Pancreas (tissue), 10 donors: ENCODE measurements at regions not wholly inside any gene's neighbourhood (a gene's known extent, or its start where the extent isn't known, plus 50 kb on each side); places are given as distances from the start of the nearest gene placed in this dataset.
"Not testable (repeated sequence)": the region's sequence is repeated elsewhere in the genome, so short reads cannot be mapped to it uniquely, and the experiment has no call there.

Experiments
- ATAC-seq, 4 donors: fragments of 200-7000 bp; cut with Tn5 transposase; one replicate each; pipeline versions ENCODE4 v1.8.0 to v1.9.1; 2020; ENCODE audit warnings: mild to moderate bottlenecking in 4 of 4, moderate library complexity in 4 of 4
- DNase-seq, 6 donors: peaks; one replicate each; pipeline ENCODE4 v3.0.0-alpha.2; 2020
- FAIRE-seq: peaks from 2 replicates; lab custom pipeline; 2012; peaks lifted over from hg19 to GRCh38; lab: Jason Lieb, UNC
- H3K27ac ChIP-seq, 4 donors: fragments of 200-600 bp; sonication (generic); 1 replicate in 3 of 4; 2 replicates in 1 of 4; pipeline versions ENCODE4 v1.5.0 to v1.8.0; 2020
- H3K27me3 ChIP-seq, 4 donors: fragments of 200-600 bp; one replicate each; pipeline ENCODE4 v1.8.0; 2021
- H3K36me3 ChIP-seq, 3 donors: fragments of 200-600 bp; sonication (generic) in 1 of 3; one replicate each; pipeline versions ENCODE4 v1.5.0 to v1.8.0; 2020 to 2021
- H3K4me1 ChIP-seq, 3 donors: fragments of 200-600 bp; one replicate each; pipeline ENCODE4 v1.8.0; 2021
- H3K4me3 ChIP-seq, 4 donors: fragments of 200-600 bp; sonication (generic) in 2 of 4; one replicate each; pipeline versions ENCODE4 v1.5.0 to v1.8.0; 2020 to 2021
- H3K9me3 ChIP-seq, 4 donors: fragments of 200-600 bp; one replicate each; pipeline ENCODE4 v1.8.0; 2021
- WGBS, 2 donors: extraction: QIAGEN DNeasy Blood & Tissue Kit; methylation state at CpG; one replicate each; pipeline ENCODE4 v1.1.7; 2013; 5-methylcytosine and 5-hydroxymethylcytosine counted together
- intact Hi-C, 3 donors: fragments of 100-400 bp; cut with DNase I; formaldehyde crosslinking; loops; one replicate each; pipeline versions ENCODE4 v1.11.1 to v1.14.2; 2022
- TF ChIP-seq, protein P1 (sequence below), 4 donors: fragments of 200-600 bp; sonication (generic) in 3 of 4; IDR thresholded peaks; one replicate each; pipeline versions ENCODE4 v1.5.0 to v1.8.0; 2021; ENCODE audit warnings: antibody characterized with exemption in 4 of 4
- donor health status: healthy with polysubstance abuse.
- donor health status: DM: no; HTN: no; CAD: no; lungs with moderate emphysema.
- donor health status: DM: no; HTN: no; CAD: no.
- donor health status: control.
- donor health status: control.
- donor health status: Bipolar disorder and iron deficiency.
- donor health status: DM: yes; HTN: yes; CAD: no.
- donor health status: DM: no; HTN: no; CAD: no.
- donor health status: DM: no; HTN: no; CAD: no.
- donor health status: DM: yes; HTN: yes; CAD: no.

DNA sequence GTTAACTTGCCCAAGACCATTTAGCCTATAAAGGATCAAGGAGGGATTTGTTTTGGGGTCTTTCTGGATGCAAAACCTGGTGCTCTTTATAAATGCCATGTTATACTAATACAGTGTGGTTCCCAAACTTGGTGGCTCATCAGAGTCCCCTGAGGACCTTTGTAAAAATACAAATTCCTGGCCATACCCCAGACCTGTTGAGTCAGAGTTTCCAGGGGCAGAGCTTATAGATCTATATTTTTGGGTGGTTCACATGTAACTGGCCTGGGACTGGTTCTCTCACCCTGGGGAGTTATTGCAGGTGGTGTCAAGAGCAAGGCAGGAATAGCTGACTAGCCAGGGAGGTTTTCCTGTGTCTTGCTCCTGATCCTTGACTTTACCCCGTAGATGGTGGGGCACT is 136.9 kb upstream of the HNRNPU start:
- H3K4me3 ChIP-seq, result no peak overlapping the region
- no peaks in the 10 kb centered on the region for H3K4me1 ChIP-seq
- no peaks in the 10 kb centered on the region for H3K9me3 ChIP-seq
- H3K27me3 ChIP-seq, result no peaks in the 10 kb centered on the region
- DNase-seq (no peak), ATAC-seq (no peak), FAIRE-seq (no peak)
- no peaks in the 10 kb centered on the region for H3K36me3 ChIP-seq
- no peak overlapping the region for H3K27ac ChIP-seq
- intact Hi-C loops, result no loop called here
- WGBS, 2 donors, result 85 to 88% methylated on average over 1 of the region's 1 CpG
- TF ChIP-seq, protein P1, sequence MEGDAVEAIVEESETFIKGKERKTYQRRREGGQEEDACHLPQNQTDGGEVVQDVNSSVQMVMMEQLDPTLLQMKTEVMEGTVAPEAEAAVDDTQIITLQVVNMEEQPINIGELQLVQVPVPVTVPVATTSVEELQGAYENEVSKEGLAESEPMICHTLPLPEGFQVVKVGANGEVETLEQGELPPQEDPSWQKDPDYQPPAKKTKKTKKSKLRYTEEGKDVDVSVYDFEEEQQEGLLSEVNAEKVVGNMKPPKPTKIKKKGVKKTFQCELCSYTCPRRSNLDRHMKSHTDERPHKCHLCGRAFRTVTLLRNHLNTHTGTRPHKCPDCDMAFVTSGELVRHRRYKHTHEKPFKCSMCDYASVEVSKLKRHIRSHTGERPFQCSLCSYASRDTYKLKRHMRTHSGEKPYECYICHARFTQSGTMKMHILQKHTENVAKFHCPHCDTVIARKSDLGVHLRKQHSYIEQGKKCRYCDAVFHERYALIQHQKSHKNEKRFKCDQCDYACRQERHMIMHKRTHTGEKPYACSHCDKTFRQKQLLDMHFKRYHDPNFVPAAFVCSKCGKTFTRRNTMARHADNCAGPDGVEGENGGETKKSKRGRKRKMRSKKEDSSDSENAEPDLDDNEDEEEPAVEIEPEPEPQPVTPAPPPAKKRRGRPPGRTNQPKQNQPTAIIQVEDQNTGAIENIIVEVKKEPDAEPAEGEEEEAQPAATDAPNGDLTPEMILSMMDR (IDR thresholded peaks at IDR 0.05), result no peak

DNA sequence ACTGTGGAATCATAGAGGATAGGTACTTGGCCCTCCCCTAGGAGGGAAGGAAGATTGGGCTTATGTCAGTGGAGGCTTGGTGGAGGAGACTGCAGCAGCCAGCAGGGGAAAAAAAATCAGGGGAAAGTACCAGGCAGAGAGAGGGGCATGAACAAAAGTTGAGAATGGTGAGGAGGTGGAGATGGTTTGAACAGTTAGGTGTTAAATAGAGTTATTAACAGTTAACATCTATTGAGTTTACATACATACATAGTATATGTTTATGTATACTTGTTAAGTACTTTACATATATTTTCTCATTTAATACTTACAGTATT is 136.5 kb upstream of the HNRNPU start:
- FAIRE-seq (no peak), DNase-seq (no peak), ATAC-seq (no peak)
- TF ChIP-seq, protein P1 (IDR thresholded peaks at IDR 0.05), result no peak
- Histone ChIP-seq H3K27me3 (no peaks in the 10 kb centered on the region), H3K4me3 (no peak overlapping the region), H3K9me3 (no peaks in the 10 kb centered on the region), H3K4me1 (no peaks in the 10 kb centered on the region), H3K36me3 (no peaks in the 10 kb centered on the region), H3K27ac (no peak overlapping the region)
- intact Hi-C loops, result no loop called here

DNA sequence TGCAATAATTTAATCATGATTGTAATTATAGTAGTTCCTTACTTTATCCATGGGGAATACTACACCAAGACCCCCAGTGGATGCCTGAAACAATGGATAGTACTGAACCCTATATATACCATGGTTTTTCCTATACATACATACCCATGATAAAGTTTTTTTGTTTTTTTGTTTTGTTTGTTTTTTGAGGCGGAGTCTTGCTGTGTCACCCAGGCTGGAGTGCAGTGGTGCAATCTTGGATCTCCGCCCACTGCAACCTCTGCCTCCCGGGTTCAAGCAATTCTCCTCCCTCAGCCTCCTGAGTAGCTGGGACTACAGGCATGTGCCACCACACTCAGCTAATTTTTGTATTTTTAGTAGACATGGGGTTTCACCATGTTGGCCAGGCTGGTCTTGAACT is 135.3 kb upstream of the HNRNPU start:
- FAIRE-seq, H3K9me3 ChIP-seq, H3K27me3 ChIP-seq, H3K4me1 ChIP-seq, H3K27ac ChIP-seq, H3K36me3 ChIP-seq, H3K4me3 ChIP-seq, DNase-seq, ATAC-seq, intact Hi-C loops: not testable (repeated sequence)
- WGBS, 2 donors, result 89 to 94% methylated on average over 3 of the region's 3 CpGs

DNA sequence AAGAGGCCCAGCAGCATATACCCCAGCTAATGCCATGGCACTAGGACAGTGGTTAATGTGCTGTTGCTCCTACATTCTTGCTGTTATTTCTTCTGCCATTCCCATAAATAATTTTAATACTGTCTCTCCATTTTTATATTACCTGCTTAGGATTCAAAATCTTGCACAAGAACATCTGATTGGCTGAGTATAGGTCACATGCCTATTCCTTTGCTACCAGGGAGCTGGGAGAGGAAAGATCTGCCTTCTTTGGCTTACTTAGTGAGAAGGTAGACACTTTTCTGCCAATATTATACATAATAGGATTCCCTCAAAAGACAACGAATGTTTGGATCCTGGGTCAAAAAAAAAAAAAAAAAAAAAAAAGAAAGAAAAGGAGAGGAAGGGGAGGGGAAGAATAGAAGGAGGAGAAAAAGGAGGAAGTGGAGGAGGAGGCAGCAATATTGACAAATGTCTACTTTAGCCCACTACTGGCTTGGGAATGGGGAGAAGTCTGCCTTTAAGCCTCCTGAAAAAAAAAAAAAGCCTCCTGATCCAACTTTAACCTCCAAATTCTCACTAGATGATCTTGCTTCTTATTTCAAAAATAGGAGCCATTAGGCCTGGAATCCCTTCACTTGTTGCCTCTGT is 134.5 kb upstream of the HNRNPU start:
- DNase-seq (no peak), FAIRE-seq (no peak), ATAC-seq (no peak)
- no peaks in the 10 kb centered on the region for H3K9me3 ChIP-seq
- no peaks in the 10 kb centered on the region for H3K27me3 ChIP-seq
- H3K36me3 ChIP-seq, result no peaks in the 10 kb centered on the region
- 81 to 100% methylated on average over 1 of the region's 1 CpG for WGBS, 2 donors
- TF ChIP-seq, protein P1 (IDR thresholded peaks at IDR 0.05), result no peak
- H3K4me3 ChIP-seq, result no peak overlapping the region
- H3K4me1 ChIP-seq, result no peaks in the 10 kb centered on the region
- intact Hi-C loops, result no loop called here
- H3K27ac ChIP-seq, result no peak overlapping the region

DNA sequence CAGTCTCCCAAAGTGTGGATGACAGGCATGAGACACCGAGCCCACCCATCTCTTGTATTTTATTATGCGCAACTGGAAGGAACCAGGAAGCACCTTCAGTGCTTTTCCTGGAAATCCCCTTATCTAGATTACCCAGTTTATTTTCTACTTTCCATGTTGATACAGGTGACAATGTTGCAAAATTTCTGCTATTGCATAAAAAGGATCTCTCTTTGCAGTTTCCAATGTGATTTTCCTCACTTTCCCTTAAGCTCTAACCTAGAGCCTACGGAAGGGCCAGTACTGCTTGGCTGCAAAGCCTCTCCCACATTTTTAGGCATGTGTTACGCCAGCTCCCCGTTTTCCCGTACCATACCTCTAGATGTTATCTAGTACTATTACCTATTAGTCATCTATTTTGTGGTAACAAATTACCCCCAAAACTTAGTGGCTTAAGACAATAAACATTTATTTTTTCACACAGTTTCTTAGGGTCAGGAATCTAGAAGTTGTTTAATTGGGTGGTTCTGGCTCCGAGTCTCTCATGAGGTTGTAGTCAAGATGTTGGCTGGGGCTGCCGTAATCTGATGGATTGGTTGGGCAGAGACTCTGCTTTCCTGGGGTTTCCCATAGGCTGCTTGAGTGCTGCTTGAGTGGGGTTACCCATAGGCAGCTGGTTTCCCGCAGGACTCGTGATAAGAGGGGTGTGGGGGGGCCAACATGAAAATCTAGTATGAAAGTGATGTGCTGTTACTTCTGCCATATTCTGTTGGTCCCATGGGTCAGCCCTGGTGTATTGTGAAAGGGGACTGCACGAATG is 131.5 kb upstream of the HNRNPU start:
- 89 to 93% methylated on average over 11 of the region's 11 CpGs for WGBS, 2 donors
- TF ChIP-seq, protein P1 (IDR thresholded peaks at IDR 0.05), result no peak
- H3K4me1 ChIP-seq, result no peaks in the 10 kb centered on the region
- DNase-seq, result no peak
- H3K27me3 ChIP-seq, result no peaks in the 10 kb centered on the region
- no peak for FAIRE-seq
- intact Hi-C loops, result no loop called here
- ATAC-seq, result peak in 3 of 4 donors; percentile 42 to 48 (median 47)
- no peaks in the 10 kb centered on the region for H3K9me3 ChIP-seq
- H3K4me3 ChIP-seq, result no peak overlapping the region
- no peak overlapping the region for H3K27ac ChIP-seq
- H3K36me3 ChIP-seq, result no peaks in the 10 kb centered on the region
